Prostate gland (tissue), 2 donors: ENCODE measurements at regions not wholly inside any gene's neighbourhood (a gene's known extent, or its start where the extent isn't known, plus 50 kb on each side); places are given as distances from the start of the nearest gene placed in this dataset.

Source experiments
- DNase-seq: peaks from one replicate; pipeline ENCODE4 v3.0.0-alpha.2; 2019; ENCODE audit warnings: low spot score
- H3K27ac ChIP-seq, 2 donors: fragments of 200-600 bp; sonication (generic); 2 replicates each; pipeline ENCODE4 v1.5.1; 2017 to 2019
- H3K27me3 ChIP-seq: fragments of 200-600 bp; sonication (generic); replicated peaks from 2 replicates; pipeline ENCODE4 v1.5.1; 2019; ENCODE audit not compliant: insufficient read depth
- H3K36me3 ChIP-seq, 2 donors: fragments of 200-600 bp; sonication (generic); 1 replicate in 1 of 2; 2 replicates in 1 of 2; pipeline versions ENCODE4 v1.5.1 to v1.8.1; 2017 to 2019
- H3K4me1 ChIP-seq: fragments of 200-600 bp; sonication (generic); replicated peaks from 2 replicates; pipeline ENCODE4 v1.5.1; 2019
- H3K4me3 ChIP-seq, 2 donors: fragments of 200-600 bp; sonication (generic); 2 replicates each; pipeline ENCODE4 v1.5.1; 2017 to 2019
- H3K9me3 ChIP-seq: fragments of 200-600 bp; sonication (generic); 2 replicates; pipeline ENCODE4 v1.5.1; 2017
- POLR2A ChIP-seq: fragments of 450-650 bp; IDR thresholded peaks from one replicate; pipeline ENCODE4 v1.6.1; 2016; ENCODE audit warnings: antibody characterized with exemption, mild to moderate bottlenecking
- POLR2AphosphoS5 ChIP-seq: sonication (generic); formaldehyde crosslinking; IDR thresholded peaks from one replicate; pipeline ENCODE4 v1.6.1; 2017; ENCODE audit warnings: antibody characterized with exemption
- WGBS: methylation state at CpG from one replicate; pipeline ENCODE4 v1.1.5; 2018; 5-methylcytosine and 5-hydroxymethylcytosine counted together
- intact Hi-C: fragments of 100-400 bp; cut with DNase I; formaldehyde crosslinking; loops from one replicate; pipeline ENCODE4 v1.14.2; 2022
- TF ChIP-seq, protein P1 (sequence below), 4 experiments: fragments of 200-600 bp in 2 of 4; fragments of 450-650 bp in 2 of 4; sonication (generic) in 2 of 4; IDR thresholded peaks; 1 replicate in 3 of 4; 2 replicates in 1 of 4; pipeline ENCODE4 v1.5.1; 2016 to 2019; ENCODE audit warnings: antibody characterized with exemption in 4 of 4, mild to moderate bottlenecking in 2 of 4, moderate library complexity in 2 of 4

DNA sequence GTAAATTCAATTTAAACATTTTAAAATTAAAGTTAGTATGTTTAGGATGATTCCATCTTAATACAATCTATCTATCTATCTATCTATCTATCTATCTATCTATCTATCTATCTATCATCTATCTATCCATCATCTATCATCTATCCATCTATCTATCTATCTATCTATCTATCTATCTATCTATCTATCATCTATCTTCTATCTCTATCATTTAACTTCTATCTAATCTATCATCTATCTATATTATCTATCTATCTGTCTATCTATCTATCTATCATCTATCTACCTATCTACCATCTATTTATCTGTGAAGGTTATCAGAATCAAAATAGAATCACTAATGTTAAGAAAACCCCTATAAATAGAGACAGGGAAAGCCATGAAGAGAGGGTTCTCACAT is 78.3 kb downstream of the RAMP3 start:
- no peak for TF ChIP-seq POLR2A
- TF ChIP-seq POLR2AphosphoS5, result no peak
- TF ChIP-seq, protein P1, sequence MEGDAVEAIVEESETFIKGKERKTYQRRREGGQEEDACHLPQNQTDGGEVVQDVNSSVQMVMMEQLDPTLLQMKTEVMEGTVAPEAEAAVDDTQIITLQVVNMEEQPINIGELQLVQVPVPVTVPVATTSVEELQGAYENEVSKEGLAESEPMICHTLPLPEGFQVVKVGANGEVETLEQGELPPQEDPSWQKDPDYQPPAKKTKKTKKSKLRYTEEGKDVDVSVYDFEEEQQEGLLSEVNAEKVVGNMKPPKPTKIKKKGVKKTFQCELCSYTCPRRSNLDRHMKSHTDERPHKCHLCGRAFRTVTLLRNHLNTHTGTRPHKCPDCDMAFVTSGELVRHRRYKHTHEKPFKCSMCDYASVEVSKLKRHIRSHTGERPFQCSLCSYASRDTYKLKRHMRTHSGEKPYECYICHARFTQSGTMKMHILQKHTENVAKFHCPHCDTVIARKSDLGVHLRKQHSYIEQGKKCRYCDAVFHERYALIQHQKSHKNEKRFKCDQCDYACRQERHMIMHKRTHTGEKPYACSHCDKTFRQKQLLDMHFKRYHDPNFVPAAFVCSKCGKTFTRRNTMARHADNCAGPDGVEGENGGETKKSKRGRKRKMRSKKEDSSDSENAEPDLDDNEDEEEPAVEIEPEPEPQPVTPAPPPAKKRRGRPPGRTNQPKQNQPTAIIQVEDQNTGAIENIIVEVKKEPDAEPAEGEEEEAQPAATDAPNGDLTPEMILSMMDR (IDR thresholded peaks at IDR 0.05), result no peak
- H3K4me1 ChIP-seq, result no peaks in the 10 kb centered on the region
- H3K4me3 ChIP-seq, result no peak overlapping the region
- no peak for DNase-seq
- no peaks in the 10 kb centered on the region for H3K27me3 ChIP-seq
- no peaks in the 10 kb centered on the region for H3K9me3 ChIP-seq
- no peaks in the 10 kb centered on the region for H3K36me3 ChIP-seq
- intact Hi-C loops, result no loop called here
- H3K27ac ChIP-seq, result no peak overlapping the region

DNA sequence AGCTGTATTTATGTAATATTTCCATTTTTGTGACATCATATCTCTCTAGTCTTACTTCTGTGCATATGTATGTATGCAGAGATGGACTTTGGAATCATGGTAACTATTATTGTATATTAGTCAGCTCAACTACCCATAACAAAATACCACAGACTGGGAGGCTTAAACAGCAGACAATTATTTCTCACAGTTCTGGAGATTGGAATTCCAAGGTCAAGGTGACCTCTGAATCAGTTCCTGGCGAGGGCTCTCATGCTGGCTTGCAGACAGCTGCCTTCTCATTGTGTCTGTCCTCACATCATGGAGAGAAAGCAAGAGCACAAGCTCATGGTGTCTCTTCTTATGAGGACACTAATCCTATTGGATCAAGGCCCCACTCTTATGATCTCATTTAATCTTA is 79.1 kb downstream of the RAMP3 start:
- WGBS, result 57% methylated on average over 1 of the region's 1 CpG
- Histone ChIP-seq H3K27me3 (no peaks in the 10 kb centered on the region), H3K27ac (no peak overlapping the region), H3K4me1 (no peaks in the 10 kb centered on the region), H3K4me3 (no peak overlapping the region), H3K9me3 (no peaks in the 10 kb centered on the region), H3K36me3 (no peaks in the 10 kb centered on the region)
- no peak for DNase-seq
- intact Hi-C loops, result no loop called here
- TF ChIP-seq POLR2A (no peak), POLR2AphosphoS5 (no peak)
- TF ChIP-seq, protein P1 (IDR thresholded peaks at IDR 0.05), result no peak

DNA sequence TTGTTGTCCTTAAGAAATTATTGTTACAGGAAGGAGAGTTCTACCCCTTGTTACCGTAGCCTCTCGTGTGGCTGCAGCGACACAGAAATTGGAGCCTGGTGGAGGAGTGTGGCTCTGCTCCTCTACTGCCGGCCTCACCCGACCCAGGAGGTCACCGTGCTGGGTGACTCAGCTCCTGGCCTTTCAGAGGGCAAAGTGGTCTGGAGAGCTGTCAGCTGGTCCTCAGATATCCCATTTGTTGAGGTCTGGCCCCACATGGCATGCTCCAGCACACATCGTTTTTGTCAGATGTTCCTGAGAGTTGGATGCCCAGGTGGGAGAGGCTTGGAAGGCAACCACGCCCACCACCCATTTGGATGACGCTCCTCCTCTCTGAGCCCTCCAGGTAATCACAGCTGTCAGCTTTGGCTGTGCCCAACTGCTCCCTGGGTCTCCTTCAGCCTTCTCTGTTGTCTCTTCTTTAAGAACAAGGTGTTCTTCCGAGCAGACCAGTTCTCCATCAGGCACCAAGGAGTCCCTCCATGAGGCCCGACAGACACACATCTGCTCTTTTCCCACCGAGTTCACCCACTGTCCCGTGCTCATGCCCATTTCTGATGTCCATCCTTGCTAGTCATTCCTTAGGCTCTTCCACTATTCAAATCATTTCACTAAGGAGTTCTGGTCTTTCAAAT is 80.3 kb downstream of the RAMP3 start:
- H3K27ac ChIP-seq, result no peak overlapping the region
- H3K27me3 ChIP-seq, result no peaks in the 10 kb centered on the region
- WGBS, result 77% methylated on average over 13 of the region's 13 CpGs
- no peaks in the 10 kb centered on the region for H3K9me3 ChIP-seq
- H3K4me3 ChIP-seq, result no peak overlapping the region
- H3K36me3 ChIP-seq, result no peaks in the 10 kb centered on the region
- H3K4me1 ChIP-seq, result no peaks in the 10 kb centered on the region
- TF ChIP-seq, protein P1 (IDR thresholded peaks at IDR 0.05), result no peak
- TF ChIP-seq POLR2A, result no peak
- TF ChIP-seq POLR2AphosphoS5, result no peak
- no peak for DNase-seq
- intact Hi-C loops, result no loop called here

DNA sequence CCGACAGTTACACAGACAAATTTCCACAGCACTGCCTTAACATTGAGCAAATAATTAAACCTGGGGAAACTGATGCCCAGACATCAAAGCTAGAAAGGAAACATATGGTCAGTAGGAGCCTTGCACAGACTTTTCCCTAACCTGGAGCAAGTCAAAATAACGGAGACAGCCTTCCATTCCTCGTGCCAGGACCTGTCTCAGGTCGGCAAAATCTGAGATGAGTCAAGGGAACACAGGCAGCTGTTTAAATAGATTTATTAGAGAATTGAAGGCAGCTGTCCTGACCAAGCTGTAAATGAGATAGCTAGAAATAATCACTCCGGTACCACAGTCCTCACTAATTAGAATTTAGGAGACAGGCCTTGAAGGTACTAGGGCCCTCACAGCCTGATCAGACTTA is 81.2 kb downstream of the RAMP3 start:
- WGBS, result 33% methylated on average over 5 of the region's 5 CpGs
- intact Hi-C loops, result no loop called here
- DNase-seq, result no peak

DNA sequence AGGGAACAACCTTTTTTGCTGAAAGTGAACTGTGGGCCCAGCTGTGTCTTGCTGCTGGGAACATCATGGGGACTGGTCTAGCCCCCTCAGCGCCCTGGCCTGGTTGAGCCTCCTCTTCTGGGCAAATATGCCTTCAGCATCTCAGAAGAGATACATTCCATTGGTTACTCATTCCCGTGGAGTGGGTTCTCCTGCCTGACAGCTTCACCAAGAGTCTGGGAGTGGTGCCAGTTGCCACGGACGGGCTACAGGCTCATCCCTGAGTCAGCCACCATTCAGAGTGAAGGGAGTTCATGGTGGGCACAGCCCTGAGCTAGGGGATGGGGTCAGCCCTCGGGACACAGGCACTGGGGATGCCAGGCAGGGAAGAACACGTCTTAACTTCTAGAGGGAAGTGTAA is 81.9 kb downstream of the RAMP3 start:
- Histone ChIP-seq H3K27me3 (no peaks in the 10 kb centered on the region), H3K9me3 (no peaks in the 10 kb centered on the region), H3K27ac (no peak overlapping the region), H3K36me3 (no peaks in the 10 kb centered on the region), H3K4me1 (no peaks in the 10 kb centered on the region), H3K4me3 (no peak overlapping the region)
- intact Hi-C loops, result no loop called here
- 44% methylated on average over 6 of the region's 6 CpGs for WGBS
- DNase-seq, result no peak
- TF ChIP-seq POLR2AphosphoS5 (no peak), POLR2A (no peak)
- TF ChIP-seq, protein P1 (IDR thresholded peaks at IDR 0.05), result no peak

More for the DNA sequence above, 81.2 kb downstream of the RAMP3 start:
- no peaks in the 10 kb centered on the region for H3K36me3 ChIP-seq
- no peaks in the 10 kb centered on the region for H3K27me3 ChIP-seq
- H3K9me3 ChIP-seq, result no peaks in the 10 kb centered on the region
- H3K4me1 ChIP-seq, result no peaks in the 10 kb centered on the region
- TF ChIP-seq POLR2AphosphoS5 (no peak), POLR2A (no peak)
- TF ChIP-seq, protein P1 (IDR thresholded peaks at IDR 0.05), result no peak
- no peak overlapping the region for H3K4me3 ChIP-seq
- no peak overlapping the region for H3K27ac ChIP-seq
